NCI-H82 treated with DMSO at 0.1 percent for 48 hours (cell line): ENCODE measurements at regions not wholly inside any gene's neighbourhood (a gene's known extent, or its start where the extent isn't known, plus 50 kb on each side); places are given as distances from the start of the nearest gene placed in this dataset.
"Not testable (repeated sequence)": the region's sequence is repeated elsewhere in the genome, so short reads cannot be mapped to it uniquely, and the experiment has no call there.

ENCODE experiments used
- DNase-seq: peaks from one replicate; lab custom pipeline; 2025; ENCODE audit not compliant: unreplicated experiment; lab: John Stamatoyannopoulos, UW

GRCh38 chr6:12605888-12606345, 110.7 kb upstream of the PHACTR1 start:
- DNase-seq: peak; percentile 32

DNA sequence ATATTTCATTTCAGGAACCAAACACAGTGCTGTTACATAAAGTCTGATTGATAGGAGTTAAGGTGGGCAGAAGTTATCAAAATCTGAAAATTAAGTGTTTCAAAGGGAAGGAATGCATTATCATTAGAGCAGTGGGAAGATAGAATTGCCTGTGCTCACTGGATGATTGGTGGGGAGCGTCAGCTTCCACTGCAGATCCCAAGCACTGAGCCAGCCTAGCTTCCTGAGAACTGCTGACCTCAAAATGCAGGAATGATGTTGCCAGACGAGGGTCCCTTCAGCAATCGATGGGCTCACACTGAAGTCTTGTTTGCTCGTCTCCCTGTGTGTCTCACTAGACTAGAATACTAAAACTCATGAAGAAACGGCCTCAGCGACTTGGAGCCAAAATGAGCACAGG, 110.0 kb upstream of the PHACTR1 start:
- no peak for DNase-seq

GRCh38 chr6:12608016-12608860, 108.3 kb upstream of the PHACTR1 start:
- no peak for DNase-seq

DNA sequence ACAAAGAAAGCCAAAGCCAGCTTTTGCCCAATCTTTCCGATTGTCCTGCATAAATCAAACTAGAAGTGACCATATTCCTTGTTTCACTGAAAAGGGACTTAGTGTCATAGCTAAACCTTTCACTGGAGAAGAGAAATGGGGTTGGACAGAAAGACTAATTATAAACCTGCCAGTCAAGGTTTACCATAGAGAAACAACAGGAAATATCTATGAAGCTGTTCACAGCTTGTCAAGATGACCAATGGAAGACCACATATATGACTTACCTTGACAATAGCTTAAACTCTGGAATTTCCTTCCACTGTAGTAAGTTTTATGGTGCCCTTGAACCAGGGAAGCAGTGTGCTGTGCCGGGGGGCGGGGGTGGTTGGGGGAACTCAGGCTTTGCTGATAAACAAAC, 107.7 kb upstream of the PHACTR1 start:
- no peak for DNase-seq

DNA sequence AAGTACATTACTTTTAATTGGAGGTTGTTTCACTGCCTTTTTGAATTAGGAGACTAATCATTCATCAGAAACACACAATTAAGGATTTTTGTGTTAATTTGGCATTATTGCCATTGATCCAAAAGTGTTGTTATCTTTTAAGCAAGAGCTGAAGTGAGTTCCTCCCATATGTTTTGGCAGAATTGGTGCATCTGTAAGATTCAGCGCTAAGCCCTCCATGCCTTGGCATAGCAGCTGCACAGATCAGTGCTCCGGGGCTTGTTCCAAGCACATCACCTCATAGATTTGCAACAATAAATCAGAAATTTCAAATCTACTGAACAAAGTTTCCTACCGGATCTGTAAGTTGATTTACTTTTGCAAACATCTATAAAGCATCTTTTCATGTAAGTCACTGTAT, 106.8 kb upstream of the PHACTR1 start:
- no peak for DNase-seq

GRCh38 chr6:12610862-12611261, 105.7 kb upstream of the PHACTR1 start:
- DNase-seq: no peak

GRCh38 chr6:12613811-12614210, 102.8 kb upstream of the PHACTR1 start:
- DNase-seq: no peak

DNA sequence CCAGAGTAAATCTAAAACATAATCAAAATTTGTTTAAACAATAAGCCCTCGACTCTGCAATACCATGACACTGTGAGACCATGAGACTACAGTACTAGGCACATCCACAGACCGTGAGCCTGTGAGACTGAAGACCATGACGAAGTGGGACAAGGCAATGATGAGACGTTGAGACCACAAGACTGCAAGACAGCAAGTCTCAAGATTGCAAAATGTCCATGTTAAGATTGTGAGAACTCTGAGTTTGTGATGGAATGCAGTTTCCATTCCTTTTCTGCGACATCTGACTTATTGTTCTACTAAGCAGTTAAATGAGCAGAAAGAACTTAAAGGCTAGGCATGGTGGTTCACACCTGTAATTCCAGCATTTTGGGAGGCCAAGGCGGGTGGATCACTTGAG, 102.1 kb upstream of the PHACTR1 start:
- no peak for DNase-seq

DNA sequence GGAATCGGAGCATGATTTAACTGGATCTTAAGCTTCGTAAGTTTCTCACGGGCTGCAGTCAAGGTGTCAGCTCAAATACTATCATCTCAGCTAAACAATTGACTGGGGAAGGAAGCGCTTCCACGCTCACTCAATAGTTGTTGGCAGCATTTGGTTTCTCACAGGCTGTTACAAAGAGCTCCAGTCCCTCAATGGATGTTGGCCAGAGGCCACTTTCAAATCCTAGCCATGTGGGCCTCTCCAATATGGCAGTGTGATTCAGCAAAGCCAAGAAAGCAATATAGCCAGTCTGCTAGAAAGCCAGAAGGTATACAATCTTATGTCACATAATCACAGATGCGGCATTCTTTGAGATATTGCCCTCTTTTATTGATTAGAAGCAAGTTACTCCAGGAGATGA, 98.3 kb upstream of the PHACTR1 start:
- no peak for DNase-seq

- DNase-seq: no peak
Observed at GRCh38 chr6:12621754-12622153, 94.8 kb upstream of the PHACTR1 start.

DNA sequence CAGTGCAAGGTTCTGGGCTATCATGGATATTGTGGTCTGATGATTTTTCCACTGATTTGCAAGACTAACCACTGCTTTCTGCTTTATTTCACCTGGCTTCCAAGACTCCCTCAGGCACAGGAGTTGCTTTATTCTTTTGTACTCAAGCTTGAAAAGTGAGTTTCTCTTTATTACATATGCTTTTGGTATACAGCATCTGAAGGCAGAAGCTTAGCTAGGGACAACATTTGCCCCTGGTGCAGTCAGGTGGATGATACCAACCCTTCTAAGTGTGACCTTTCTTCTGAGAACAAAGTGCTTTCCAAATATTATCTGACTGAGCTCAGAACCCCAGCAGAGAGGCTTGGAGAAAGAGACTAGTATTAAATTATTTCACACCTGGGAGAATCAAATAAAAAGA, 94.0 kb upstream of the PHACTR1 start:
- DNase-seq: no peak

GRCh38 chr6:12624142-12624837, 92.3 kb upstream of the PHACTR1 start:
- DNase-seq: no peak

- no peak for DNase-seq
Observed at GRCh38 chr6:12627053-12627452, 89.5 kb upstream of the PHACTR1 start.

DNA sequence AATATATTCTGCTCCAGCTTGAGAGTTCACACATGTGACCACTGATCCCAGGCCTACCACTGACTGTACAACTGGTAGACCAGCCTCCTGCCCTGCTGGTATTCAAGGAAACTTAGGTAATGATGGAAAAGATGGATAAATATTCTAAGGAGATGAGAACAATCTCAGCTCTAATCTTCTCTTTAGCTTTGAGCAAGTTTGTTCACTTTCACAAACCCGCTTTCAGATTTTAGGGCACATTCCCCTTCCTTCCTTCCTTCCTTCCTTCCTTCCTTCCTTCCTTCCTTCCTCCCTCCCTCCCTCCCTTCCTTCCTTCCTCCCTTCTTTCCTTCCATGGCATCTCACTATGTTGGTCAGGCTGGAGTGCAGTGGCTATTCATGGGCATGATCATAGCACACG, 88.2 kb upstream of the PHACTR1 start:
- no peak for DNase-seq

DNA sequence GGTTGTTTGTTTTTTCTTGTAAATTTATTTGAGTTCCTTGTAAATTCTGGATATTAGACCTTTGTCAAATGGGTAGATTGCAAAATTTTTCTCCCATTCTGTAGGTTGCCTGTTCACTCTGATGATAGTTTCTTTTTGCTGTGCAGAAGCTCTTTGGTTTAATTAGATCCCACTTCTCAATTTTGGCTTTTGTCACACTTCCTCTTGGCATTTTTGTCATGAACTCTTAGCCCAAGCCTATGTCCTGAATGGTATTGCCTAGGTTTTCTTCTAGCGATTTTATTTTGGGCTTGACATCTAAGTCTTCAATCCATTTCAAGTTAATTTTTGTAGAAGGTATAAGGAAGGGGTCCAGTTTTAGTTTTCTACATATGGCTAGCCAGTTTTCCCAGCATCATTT, 82.8 kb upstream of the PHACTR1 start:
- DNase-seq: not testable (repeated sequence)

DNA sequence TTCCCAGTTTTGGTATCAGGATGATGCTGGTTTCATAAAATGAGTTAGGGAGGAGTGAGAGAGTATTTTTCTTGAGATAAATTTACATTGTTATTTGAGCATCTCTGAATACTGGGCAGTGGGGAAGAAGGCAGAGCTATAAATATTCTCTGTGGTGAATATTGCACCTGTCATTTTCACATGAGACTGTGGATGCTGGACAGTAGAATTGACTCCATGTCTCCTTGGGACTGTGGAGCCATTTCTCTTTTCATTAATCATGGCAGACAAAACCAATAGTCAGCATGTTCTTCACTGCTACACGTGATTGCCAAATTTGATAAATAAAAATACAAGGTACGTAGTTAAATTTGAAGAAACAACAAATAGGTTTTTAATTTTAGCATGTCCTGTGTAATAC, 81.2 kb upstream of the PHACTR1 start:
- no peak for DNase-seq

DNA sequence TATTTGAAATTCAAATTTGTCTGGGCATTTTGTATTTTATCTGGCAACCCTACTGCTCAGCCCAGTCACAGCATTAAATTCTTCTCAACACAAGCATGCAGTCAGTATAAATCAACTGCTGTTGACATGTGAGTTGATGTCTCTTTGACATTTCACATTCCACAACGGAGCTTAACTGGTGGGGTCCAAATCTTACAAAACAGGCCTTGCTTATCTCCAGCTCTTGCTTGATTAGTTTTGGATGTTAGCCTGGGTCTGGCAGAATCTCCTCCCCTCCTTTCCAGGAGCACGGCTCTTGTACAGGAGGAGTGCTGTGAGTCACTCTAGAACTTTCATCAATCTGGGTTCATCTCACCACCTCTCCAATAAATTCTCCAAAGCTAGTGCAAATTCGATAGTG, 80.8 kb upstream of the PHACTR1 start:
- DNase-seq: no peak

GRCh38 chr6:12636336-12636735, 80.2 kb upstream of the PHACTR1 start:
- no peak for DNase-seq

DNA sequence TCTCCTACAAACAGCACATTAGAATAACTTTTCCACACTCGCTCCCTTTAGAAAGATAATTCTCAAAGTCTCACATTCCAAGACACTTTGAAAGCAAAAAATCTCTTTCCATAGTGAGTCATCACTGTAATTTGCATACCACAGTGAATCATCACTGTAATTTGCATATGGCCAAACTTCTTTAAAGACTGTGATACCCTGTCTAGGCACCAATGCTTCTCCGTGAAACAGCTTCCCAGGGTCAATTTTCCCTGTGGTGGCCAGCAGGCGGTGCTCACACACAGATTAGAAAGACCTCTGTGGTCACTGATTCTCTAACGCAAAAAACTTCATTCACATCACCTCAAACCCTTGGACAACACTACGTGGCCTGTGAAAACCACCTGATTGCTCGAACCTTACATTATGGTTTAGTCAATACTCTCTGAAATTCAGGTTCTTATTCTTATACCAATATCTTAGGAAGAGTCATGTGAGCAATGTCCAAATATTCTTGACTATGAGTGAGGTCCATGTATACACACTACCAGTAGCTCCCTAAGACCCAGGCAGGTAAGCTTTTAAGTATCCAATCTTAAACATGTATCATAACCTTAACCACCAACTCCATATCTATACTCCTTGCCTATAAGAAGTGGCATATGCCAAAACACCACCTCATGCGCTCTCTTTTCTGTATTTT, 78.5 kb upstream of the PHACTR1 start:
- DNase-seq: no peak

GRCh38 chr6:12640438-12640837, 76.1 kb upstream of the PHACTR1 start:
- DNase-seq: no peak

DNA sequence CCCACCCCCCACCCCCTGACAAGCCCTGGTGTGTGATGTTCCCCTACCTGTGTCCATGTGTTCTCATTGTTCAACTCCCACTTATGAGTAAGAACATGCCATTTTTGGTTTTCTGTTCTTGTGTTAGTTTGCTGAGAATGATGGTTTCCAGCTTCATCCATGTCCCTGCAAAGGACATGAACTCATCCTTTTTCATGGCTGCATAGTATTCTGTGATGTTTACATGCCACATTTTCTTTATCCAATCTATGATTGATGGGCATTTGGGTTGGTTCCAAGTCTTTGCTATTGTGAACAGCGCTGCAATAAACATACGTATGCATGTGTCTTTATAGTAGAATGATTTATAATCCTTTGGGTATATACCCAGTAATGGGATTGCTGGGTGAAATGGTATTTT, 74.8 kb upstream of the PHACTR1 start:
- DNase-seq: not testable (repeated sequence)

GRCh38 chr6:12645941-12646340, 70.6 kb upstream of the PHACTR1 start:
- no peak for DNase-seq
